Small intestine (tissue), 7 donors: ENCODE measurements at regions not wholly inside any gene's neighbourhood (a gene's known extent, or its start where the extent isn't known, plus 50 kb on each side); places are given as distances from the start of the nearest gene placed in this dataset.

Experiments used
- DNase-seq, 2 donors: peaks; one replicate each; pipeline versions ENCODE4 v3.0.0 to v3.0.0-alpha.2; 2013
- FAIRE-seq: peaks from 2 replicates; lab custom pipeline; 2012; peaks lifted over from hg19 to GRCh38; lab: Jason Lieb, UNC
- H3K27ac ChIP-seq, 3 donors: one replicate each; pipeline ENCODE4 v1.5.1; 2013; ENCODE audit warnings: low read length in 2 of 3, mild to moderate bottlenecking in 2 of 3, control low read depth in 1 of 3, inconsistent platforms in 1 of 3, low read depth in 1 of 3, moderate library complexity in 1 of 3
- H3K27me3 ChIP-seq, 3 donors: one replicate each; pipeline ENCODE4 v1.6.1; 2013; ENCODE audit warnings: low read length in 3 of 3, inconsistent platforms in 1 of 3; ENCODE audit not compliant: control insufficient read depth in 3 of 3, insufficient read depth in 3 of 3
- H3K36me3 ChIP-seq, 3 donors: one replicate each; pipeline ENCODE4 v1.6.1; 2013; ENCODE audit warnings: low read length in 3 of 3, inconsistent platforms in 1 of 3, low read depth in 1 of 3, mild to moderate bottlenecking in 1 of 3, moderate library complexity in 1 of 3; ENCODE audit not compliant: control insufficient read depth in 3 of 3, insufficient read depth in 2 of 3
- H3K4me1 ChIP-seq, 3 donors: one replicate each; pipeline ENCODE4 v1.6.1; 2013; ENCODE audit warnings: low read length in 2 of 3, inconsistent platforms in 1 of 3, low read depth in 1 of 3, mild to moderate bottlenecking in 1 of 3, moderate library complexity in 1 of 3; ENCODE audit not compliant: control insufficient read depth in 3 of 3, insufficient read depth in 2 of 3
- H3K4me3 ChIP-seq, 3 donors: one replicate each; pipeline ENCODE4 v1.5.1; 2013; ENCODE audit warnings: low read length in 3 of 3, control low read depth in 1 of 3, inconsistent platforms in 1 of 3, low read depth in 1 of 3, mild to moderate bottlenecking in 1 of 3, moderate library complexity in 1 of 3
- H3K9me3 ChIP-seq, 2 donors: one replicate each; pipeline ENCODE4 v1.6.1; 2013; ENCODE audit warnings: low read depth in 1 of 2, low read length in 1 of 2; ENCODE audit not compliant: control insufficient read depth in 2 of 2, insufficient read depth in 1 of 2
- WGBS, 3 donors: extraction: QIAGEN DNeasy Blood & Tissue Kit; methylation state at CpG; one replicate each; pipeline ENCODE4 v1.1.7; 2013; 5-methylcytosine and 5-hydroxymethylcytosine counted together
- donor health status: healthy with polysubstance abuse.
- donor health status: control.
- donor health status: control.
- donor health status: Bipolar disorder and iron deficiency.
- donor health status: healthy.

GRCh38 chr2:220153118-220153517 is 525.7 kb downstream of the SLC4A3 start:
- no peaks in the 10 kb centered on the region for H3K27me3 ChIP-seq
- H3K4me3 ChIP-seq: no peak overlapping the region
- 87 to 93% (median 89%) methylated on average over 4 of the region's 4 CpGs for WGBS, 3 donors
- FAIRE-seq: no peak
- no peak overlapping the region for H3K27ac ChIP-seq
- H3K9me3 ChIP-seq: no peaks in the 10 kb centered on the region
- DNase-seq: no peak
- H3K4me1 ChIP-seq: no peaks in the 10 kb centered on the region
- H3K36me3 ChIP-seq: no peaks in the 10 kb centered on the region

- H3K36me3 ChIP-seq: no peaks in the 10 kb centered on the region
- no peaks in the 10 kb centered on the region for H3K9me3 ChIP-seq
- FAIRE-seq (no peak), DNase-seq (no peak)
- 47 to 54% (median 50%) methylated on average over 1 of the region's 1 CpG for WGBS, 3 donors
- no peaks in the 10 kb centered on the region for H3K27me3 ChIP-seq
- no peaks in the 10 kb centered on the region for H3K4me1 ChIP-seq
- no peak overlapping the region for H3K4me3 ChIP-seq
- H3K27ac ChIP-seq: no peak overlapping the region
Observed at GRCh38 chr2:220154304-220154703, 526.9 kb downstream of the SLC4A3 start.

GRCh38 chr2:220157312-220157711 is 529.9 kb downstream of the SLC4A3 start:
- 66 to 80% (median 76%) methylated on average over 3 of the region's 3 CpGs for WGBS, 3 donors
- no peak for FAIRE-seq

GRCh38 chr2:220159738-220160137 is 532.3 kb downstream of the SLC4A3 start:
- H3K4me1 ChIP-seq: no peaks in the 10 kb centered on the region
- 56 to 76% (median 59%) methylated on average over 2 of the region's 2 CpGs for WGBS, 3 donors
- H3K36me3 ChIP-seq: no peaks in the 10 kb centered on the region
- FAIRE-seq (no peak), DNase-seq (no peak)
- H3K9me3 ChIP-seq: peaks cover 0 to 3% of the 10 kb centered on the region in 2 donors
- no peaks in the 10 kb centered on the region for H3K27me3 ChIP-seq
- H3K27ac ChIP-seq: no peak overlapping the region
- H3K4me3 ChIP-seq: no peak overlapping the region

More at GRCh38 chr2:220157312-220157711, 529.9 kb downstream of the SLC4A3 start:
- no peak for DNase-seq
- no peaks in the 10 kb centered on the region for H3K27me3 ChIP-seq
- H3K9me3 ChIP-seq: peaks cover 0 to 3% of the 10 kb centered on the region in 2 donors
- H3K27ac ChIP-seq: no peak overlapping the region
- no peaks in the 10 kb centered on the region for H3K4me1 ChIP-seq
- no peaks in the 10 kb centered on the region for H3K36me3 ChIP-seq
- H3K4me3 ChIP-seq: no peak overlapping the region

- no peak overlapping the region for H3K4me3 ChIP-seq
- WGBS, 3 donors: 23 to 59% (median 24%) methylated on average over 1 of the region's 1 CpG
- no peak for FAIRE-seq
Observed at GRCh38 chr2:220162320-220162719, 534.9 kb downstream of the SLC4A3 start.

GRCh38 chr2:220163486-220163885 is 536.1 kb downstream of the SLC4A3 start:
- H3K4me3 ChIP-seq: no peak overlapping the region
- DNase-seq: no peak
- H3K27ac ChIP-seq: no peak overlapping the region
- H3K27me3 ChIP-seq: no peaks in the 10 kb centered on the region
- no peak for FAIRE-seq
- no peaks in the 10 kb centered on the region for H3K36me3 ChIP-seq
- WGBS, 3 donors: 45 to 64% (median 46%) methylated on average over 2 of the region's 2 CpGs
- H3K4me1 ChIP-seq: no peaks in the 10 kb centered on the region
- H3K9me3 ChIP-seq: peaks cover 0 to 3% of the 10 kb centered on the region in 2 donors

More at GRCh38 chr2:220162320-220162719, 534.9 kb downstream of the SLC4A3 start:
- Histone ChIP-seq H3K27ac (no peak overlapping the region), H3K36me3 (no peaks in the 10 kb centered on the region), H3K27me3 (no peaks in the 10 kb centered on the region), H3K9me3 (peaks cover 0 to 3% of the 10 kb centered on the region in 2 donors), H3K4me1 (no peaks in the 10 kb centered on the region)
- no peak for DNase-seq

GRCh38 chr2:220165401-220165800 is 538.0 kb downstream of the SLC4A3 start:
- H3K4me1 ChIP-seq: no peaks in the 10 kb centered on the region
- WGBS, 3 donors: 11 to 53% (median 27%) methylated on average over 4 of the region's 4 CpGs
- no peaks in the 10 kb centered on the region for H3K36me3 ChIP-seq
- no peaks in the 10 kb centered on the region for H3K27me3 ChIP-seq
- FAIRE-seq (no peak), DNase-seq (peak in 1 of 2 donors; percentile 21)
- no peak overlapping the region for H3K4me3 ChIP-seq
- H3K27ac ChIP-seq: no peak overlapping the region
- peaks cover 0 to 3% of the 10 kb centered on the region in 2 donors for H3K9me3 ChIP-seq

GRCh38 chr2:220166616-220167015 is 539.2 kb downstream of the SLC4A3 start:
- Histone ChIP-seq H3K27ac (no peak overlapping the region), H3K9me3 (no peaks in the 10 kb centered on the region), H3K4me3 (no peak overlapping the region), H3K36me3 (no peaks in the 10 kb centered on the region), H3K4me1 (no peaks in the 10 kb centered on the region), H3K27me3 (no peaks in the 10 kb centered on the region)
- 65 to 82% (median 69%) methylated on average over 3 of the region's 3 CpGs for WGBS, 3 donors
- no peak for DNase-seq
- FAIRE-seq: no peak

- Histone ChIP-seq H3K36me3 (no peaks in the 10 kb centered on the region), H3K4me1 (no peaks in the 10 kb centered on the region), H3K4me3 (no peak overlapping the region), H3K27me3 (no peaks in the 10 kb centered on the region), H3K27ac (no peak overlapping the region), H3K9me3 (no peaks in the 10 kb centered on the region)
- DNase-seq (no peak), FAIRE-seq (no peak)
- WGBS, 3 donors: 76 to 87% (median 85%) methylated on average over 4 of the region's 4 CpGs
Observed at GRCh38 chr2:220167956-220168355, 540.5 kb downstream of the SLC4A3 start.
